Activated CD4-positive, alpha-beta T cell treated with anti-CD3 and anti-CD28 coated beads for 48 hours (primary cell): ENCODE measurements at regions not wholly inside any gene's neighbourhood (a gene's known extent, or its start where the extent isn't known, plus 50 kb on each side); places are given as distances from the start of the nearest gene placed in this dataset.

Experiments
- DNase-seq: peaks from one replicate; pipeline ENCODE4 v3.0.0-alpha.2; 2020

DNA sequence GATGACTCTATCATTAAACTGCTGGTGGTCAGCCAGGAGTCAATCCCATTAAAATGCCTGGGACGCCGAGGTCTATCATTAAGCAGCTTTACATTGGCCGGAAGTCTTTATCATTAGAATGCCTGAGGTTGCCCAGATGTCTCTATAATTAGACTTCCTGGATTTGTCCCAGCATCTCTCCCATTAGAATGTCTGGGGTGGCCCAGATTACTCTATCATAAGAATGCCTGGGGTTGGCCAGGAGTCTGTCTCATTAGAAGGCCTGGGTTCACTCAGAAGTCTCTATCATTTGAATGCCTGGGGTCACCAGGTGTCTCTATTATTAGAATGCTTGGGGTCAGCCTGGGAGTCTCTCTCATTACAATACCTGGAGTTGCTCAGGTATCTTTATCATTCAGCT lies 2227.2 kb downstream of the TP53TG3F start:
- no peak for DNase-seq

- DNase-seq = no peak
Measured at GRCh38 chr16:35687071-35687470, 2227.7 kb downstream of the TP53TG3F start.

- DNase-seq = no peak
Measured at GRCh38 chr16:35687781-35688180, 2228.4 kb downstream of the TP53TG3F start.

DNA sequence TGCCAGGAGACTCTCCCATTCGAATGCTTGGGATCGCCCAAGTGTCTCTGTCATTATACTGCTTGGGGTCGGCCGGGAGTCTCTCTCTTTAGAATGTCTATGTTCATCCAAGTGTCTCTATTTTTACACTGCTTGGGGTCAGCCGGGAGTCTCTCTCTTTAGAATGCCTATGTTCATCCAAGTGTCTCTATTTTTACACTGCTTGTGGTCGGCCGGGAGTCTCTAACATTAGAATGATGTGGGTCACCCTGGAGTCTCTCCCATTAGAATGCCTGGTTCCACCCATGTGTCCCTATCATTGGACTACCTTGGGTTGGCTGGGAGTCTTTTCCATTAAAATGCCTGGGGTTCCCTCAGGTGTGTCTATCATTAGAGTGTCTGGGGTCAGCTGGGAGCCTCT lies 2230.4 kb downstream of the TP53TG3F start:
- DNase-seq = no peak

- no peak for DNase-seq
Measured at GRCh38 chr16:35690413-35690812, 2231.0 kb downstream of the TP53TG3F start.

GRCh38 chr16:35691057-35691456 lies 2231.6 kb downstream of the TP53TG3F start:
- DNase-seq = no peak

DNA sequence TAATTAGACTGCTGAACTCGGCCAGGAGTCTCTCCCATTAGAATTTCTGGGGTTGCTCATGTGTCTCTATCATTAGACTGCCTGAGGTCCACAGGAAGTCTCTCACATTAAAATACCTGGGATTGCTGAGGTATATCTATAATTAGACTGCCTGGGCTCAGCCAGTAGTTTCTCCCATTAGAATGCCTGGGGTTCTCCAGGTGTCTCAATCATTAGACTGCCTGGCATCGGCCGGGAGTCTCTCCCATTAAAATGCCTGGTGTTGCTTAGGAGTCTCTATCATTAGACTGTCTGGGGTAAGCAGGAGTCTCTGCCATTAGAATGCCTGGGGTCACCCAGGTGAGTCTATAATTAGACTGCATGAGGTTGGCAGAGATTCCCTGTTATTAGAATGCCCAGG lies 2233.4 kb downstream of the TP53TG3F start:
- no peak for DNase-seq

- DNase-seq = no peak
Measured at GRCh38 chr16:35706901-35707300, 2247.5 kb downstream of the TP53TG3F start.

DNA sequence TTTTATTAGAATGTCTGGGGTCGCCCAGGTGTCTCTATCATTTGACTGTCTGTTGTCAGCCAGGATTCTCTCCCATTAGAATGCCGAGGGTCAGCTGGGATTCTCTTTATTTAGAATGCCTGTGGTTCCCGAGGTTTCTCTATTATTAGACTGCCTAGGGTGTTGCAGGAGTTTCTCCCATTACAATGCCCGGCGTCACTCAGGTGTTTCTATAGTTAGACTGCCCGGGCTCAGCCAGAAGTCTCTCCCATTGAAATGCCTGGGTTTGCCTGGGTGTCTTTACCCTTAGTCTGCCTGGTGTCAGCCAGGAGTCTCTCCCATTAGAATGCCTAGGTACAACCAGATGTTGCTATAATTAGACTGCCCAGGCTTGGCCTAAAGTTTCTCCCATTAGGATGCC lies 2252.0 kb downstream of the TP53TG3F start:
- no peak for DNase-seq

DNA sequence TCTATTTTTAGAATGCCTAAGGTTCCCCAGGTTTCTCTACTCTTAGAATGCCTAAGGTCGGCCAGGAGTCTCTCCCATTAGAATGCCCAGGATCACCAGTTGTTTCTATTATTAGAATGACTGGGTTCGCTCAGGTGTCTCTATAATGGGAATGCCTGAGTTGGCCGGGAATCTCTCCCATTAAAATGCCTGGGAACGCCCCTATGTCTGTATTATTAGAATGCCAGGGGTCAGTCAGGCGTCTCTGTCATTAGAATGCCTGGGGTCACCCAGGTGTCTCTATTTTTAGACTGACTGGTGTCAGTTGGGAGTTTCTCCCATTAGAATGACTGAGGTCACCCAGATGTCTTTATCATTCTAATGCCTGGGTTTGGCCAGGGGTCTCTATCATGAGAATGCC lies 2252.5 kb downstream of the TP53TG3F start:
- no peak for DNase-seq

DNA sequence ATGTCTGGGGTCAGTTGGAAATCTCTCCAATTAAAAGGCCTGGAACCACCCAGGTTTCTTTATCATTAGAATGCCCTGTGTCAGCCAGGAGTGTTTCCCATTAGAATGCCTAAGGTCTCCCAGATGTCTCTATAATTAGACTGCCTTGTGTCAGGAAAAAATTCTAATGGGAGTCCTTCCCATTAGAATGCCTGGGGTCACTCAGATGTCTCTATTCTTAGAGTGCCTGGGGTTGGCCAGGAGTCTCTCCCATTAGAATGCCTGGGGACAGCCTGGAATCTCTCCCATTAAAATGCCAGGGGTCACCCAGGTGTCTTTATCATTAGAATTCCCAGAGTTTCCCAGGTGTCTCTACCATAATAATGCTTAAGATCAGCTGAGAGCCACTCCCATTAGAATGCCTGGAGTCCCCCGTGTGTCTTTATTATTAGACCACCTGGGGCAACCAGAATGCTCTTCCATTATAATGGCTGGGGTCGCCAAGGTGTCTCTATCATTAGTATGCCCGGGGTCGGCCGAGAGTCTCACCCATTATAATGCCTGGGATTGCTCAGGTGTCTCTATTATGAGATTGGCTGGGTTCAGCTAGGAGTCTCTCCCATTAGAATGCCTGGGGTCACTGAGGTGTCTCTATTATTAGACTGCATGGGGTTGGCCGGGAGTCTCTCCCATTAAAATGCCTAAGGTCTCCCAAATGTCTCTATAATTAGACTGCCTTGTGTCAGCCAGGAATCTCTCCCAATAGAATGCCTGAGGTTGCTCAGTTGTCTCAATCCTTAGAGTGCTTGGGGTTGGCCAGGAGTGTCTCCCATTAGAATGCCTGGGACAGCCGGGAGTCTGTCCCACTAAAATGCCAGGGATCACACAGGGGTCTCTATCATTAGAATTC lies 2254.6 kb downstream of the TP53TG3F start:
- DNase-seq = no peak

DNA sequence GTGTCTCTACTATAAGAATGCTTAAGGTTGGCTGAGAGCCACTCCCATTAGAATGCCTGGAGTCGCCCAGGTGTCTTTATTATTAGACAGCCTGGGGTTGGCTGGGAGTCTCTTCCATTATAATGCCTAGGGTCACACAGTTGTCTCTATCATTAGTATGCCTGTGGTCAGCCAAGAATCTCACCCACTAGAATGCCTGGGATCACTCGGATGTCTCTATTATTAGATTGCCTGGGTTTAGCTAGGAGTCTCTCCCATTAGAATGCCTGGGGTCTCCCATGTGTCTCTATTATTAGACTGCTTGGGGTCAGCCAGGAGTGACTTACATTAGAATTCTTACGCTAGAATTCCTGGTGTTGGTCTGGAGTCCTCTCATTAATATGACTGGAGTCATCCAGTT lies 2255.3 kb downstream of the TP53TG3F start:
- no peak for DNase-seq

GRCh38 chr16:35724551-35724950 lies 2265.1 kb downstream of the TP53TG3F start:
- DNase-seq = no peak

DNA sequence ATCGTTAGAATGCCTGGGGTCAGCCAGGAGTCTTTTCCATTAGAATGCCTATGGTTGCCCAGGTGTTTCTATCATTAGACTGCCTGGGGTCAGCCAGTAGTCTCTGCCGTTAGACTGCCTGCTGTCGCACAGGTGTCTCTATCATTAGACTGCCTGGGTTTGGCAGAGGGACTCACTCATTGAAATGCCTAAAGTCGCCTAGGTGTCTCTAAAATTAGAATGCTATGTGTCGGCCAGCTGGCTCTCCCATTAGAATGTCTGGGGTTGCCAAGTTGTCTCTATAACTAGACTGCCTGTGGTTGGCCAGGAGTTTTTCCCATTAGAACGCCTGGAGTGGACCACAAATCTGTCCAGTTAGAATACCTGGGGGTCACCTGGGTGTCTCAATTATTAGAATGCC lies 2266.5 kb downstream of the TP53TG3F start:
- DNase-seq = no peak

DNA sequence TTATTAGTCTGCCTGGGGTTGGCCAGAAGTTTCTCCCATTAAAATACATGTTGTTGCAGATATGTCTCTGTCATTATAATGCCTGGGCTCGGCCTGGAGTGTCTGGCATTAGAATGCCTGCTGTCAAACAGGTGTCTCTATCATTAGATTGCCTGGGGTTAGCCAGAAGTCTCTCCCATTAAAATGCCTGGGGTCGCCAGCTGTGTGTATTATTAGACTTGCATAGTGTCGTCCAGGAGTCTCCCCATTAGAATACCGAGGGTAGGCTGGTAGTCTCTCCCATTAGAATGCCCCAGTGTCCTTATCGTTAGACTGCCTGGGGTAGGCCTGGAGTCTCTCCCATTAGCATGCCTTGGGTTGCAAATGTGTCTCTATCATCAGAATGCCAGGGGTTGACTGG lies 2270.8 kb downstream of the TP53TG3F start:
- no peak for DNase-seq

DNA sequence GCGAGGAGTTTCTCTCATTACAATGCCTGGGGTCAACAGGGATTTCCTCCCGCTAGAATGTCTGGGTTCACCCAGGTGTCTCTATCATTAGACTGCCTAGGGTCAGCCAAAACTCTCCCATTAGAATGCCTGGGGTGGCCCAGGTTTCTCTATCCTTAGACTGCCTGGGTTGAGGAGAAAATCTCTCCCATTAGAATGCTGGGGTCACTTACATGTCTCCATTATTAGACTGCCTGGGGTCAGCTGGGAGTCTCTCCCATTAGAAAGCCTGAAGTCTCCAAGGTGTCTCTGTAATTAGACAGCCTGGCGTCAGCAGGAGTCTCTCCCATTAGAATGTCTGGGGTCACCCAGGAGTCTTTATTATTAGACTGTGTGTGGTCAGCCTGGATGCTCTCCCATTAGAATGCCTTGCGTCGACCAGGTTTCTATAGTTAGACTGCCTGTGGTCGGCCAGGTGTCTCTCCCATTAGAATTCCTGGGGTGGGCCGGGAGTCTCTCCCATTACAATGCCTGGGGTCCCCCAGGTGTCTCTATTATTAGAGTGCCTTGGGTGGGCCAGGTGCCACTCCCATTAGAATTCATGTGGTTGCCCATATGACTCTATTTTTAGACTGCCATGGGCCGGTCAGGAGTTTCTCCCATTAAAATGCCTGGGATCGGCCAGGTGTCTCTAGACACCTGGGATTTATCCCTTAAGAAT lies 2272.1 kb downstream of the TP53TG3F start:
- no peak for DNase-seq

DNA sequence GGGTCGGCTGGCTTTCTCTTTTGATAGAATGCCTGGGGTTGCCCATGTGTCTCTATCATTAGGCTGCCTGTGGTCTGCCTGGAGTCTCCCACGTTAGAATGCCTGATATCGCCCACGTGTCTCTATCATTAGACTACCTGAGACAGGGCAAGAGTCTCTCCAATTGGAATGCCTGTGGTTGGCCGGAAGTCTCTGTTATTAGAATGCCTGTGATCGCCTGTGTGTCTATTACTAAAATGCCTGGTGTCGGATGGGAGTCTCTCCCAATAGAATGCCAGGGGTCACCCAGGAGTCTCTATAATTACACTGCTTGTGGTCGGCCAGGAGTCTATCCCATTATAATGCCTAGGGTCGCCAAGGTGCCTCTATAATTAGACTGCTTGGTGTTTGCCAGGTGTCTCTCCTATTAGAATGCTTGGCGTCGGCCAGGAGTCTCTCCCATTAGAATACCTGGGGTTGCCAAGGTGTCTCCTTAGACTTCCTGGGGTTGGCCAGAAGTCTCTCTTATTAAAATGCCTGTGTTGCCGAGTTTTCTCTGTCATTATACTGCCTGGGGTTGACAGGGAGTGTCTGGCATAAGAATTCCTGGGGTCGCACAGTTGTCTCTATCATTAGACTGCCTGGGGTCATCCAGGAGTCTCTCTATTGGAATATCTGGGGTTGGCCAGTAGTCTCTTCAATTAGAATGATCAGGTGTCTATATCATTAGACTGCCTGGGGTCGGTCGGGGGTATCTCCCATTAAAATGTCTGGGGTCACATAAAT lies 2272.8 kb downstream of the TP53TG3F start:
- no peak for DNase-seq

DNA sequence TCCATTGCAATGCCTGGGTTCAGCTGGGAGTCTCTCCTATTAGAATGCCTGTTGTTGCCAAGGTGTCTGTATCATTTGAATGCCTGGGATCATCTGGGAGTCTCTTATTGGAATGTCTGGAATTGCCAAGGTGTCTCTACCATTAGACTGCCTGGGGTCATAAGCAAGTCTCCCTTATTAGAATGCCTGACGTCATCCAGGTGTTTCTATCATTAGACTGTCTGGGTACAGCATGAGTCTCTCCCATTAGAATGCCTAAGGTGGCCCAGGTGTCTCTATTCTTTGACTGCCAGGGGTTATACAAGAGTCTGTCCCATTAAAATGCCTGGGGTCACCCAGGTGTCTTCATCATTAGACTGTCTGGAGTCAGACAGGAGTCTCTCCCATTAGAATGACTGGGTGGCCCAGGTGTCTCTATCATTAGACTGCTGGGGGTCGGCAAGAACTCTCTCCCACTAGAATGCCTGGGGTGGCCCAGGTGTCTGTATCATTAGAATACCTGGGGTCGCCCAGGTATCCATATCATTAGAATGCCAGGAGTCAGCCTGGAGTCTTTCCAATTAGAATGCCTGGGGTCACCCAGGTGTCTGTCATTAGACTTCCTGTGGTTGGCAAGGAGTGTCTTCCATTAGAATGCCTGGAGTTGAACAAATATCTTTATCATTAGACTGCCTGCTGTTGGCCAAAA lies 2274.0 kb downstream of the TP53TG3F start:
- no peak for DNase-seq

GRCh38 chr16:35733971-35734702 lies 2274.7 kb downstream of the TP53TG3F start:
- no peak for DNase-seq

- DNase-seq = no peak
Measured at GRCh38 chr16:35734728-35735402, 2275.5 kb downstream of the TP53TG3F start.

DNA sequence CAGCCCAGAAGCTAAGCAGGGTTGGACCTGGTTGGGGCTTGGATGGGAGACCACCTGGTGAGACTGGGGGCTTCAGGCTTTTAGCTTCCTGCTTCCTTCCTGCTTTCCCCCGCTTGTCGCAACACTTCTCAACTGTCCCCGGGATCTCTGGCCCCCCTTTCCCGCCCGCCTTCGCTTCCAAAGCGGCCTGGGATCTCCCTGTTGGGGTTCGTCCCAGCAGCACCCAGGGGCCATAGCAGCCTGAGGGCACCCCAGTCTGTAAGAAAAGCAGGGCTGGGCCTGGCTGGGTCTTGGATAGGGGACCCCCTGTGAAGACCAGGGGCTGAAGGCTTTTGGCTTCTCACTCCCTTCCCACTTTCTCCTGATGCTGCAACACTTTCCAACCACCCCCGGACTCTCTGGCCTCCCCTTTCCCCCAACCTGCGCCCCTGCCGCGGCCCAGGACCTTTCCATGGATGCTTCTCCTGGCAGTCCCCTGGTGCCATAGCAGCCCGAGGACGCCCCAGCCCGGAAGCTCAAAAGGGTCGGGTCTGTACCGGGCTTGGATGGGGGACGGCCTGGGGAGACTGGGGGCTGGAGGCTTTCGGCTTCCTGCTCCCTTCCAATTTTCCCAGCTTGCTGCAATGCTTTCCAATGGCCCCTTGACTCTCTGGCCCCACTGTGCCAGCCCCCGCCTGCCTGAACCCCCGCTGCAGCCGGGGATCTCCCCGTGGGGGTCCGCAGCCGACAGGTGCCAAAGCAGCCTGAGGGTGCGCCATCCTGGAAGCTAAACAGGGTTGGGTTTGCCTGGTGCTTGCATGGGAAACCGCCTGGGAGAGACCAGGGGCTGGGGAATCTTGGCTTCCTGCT lies 2276.2 kb downstream of the TP53TG3F start:
- DNase-seq = no peak
